ENCODE measurements at regions not wholly inside any gene's neighbourhood (a gene's known extent, or its start where the extent isn't known, plus 50 kb on each side); places are given as distances from the start of the nearest gene placed in this dataset.

GRCh38 chr3:147184794-147185193 lies 221.5 kb downstream of the ZIC4 start:
- TF ChIP-seq CTCF (IDR thresholded peaks at IDR 0.05) (no peak), POLR2A (IDR thresholded peaks at IDR 0.05) (no peak), EP300 (IDR thresholded peaks at IDR 0.05) (no peak), POLR2AphosphoS5 (IDR thresholded peaks at IDR 0.05) (no peak)
